NCI-H526 treated with DMSO at 0.1 percent for 48 hours (cell line): ENCODE measurements at regions not wholly inside any gene's neighbourhood (a gene's known extent, or its start where the extent isn't known, plus 50 kb on each side); places are given as distances from the start of the nearest gene placed in this dataset.
A peak's percentile ranks its signal among the peaks of the same experiment; 100 is the strongest.

Source experiments
- DNase-seq: peaks from one replicate; lab custom pipeline; 2025; lab: John Stamatoyannopoulos, UW

- no peak for DNase-seq
Observed at GRCh38 chr2:12930391-12930790, 213.7 kb downstream of the TRIB2 start.

GRCh38 chr2:12931186-12931844 lies 214.6 kb downstream of the TRIB2 start:
- peak; percentile 27 for DNase-seq

- DNase-seq: no peak
Observed at GRCh38 chr2:12932192-12932591, 215.5 kb downstream of the TRIB2 start.

DNA sequence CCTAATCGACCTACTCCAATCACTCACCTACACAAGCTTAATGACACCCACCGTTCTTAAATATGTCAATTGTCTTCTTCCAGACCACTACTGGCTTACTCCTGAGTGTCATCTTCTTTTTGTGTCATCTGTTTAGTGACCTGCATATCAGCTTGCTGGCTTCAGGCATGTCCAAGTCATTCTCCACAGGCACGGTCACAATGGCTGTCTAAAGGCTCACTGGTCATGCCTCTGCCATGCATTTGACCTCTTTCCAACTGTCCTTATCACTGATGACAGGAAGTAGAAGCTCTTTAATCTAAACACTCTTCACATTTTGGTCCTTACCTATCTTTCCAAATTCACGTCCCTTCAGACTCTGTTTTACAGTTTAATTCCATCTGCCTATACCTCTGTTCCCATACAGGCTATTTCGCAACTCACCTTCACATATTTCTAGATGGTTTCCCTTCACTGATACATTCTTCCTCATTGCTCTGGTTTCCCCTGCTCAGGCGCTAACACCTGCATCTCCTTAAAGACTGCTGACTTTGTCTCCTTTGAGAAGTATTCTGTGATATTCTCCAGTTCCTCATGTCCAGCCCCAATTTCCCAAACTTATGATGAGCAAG lies 217.5 kb downstream of the TRIB2 start:
- no peak for DNase-seq

- no peak for DNase-seq
Observed at GRCh38 chr2:12935222-12935621, 218.5 kb downstream of the TRIB2 start.

GRCh38 chr2:12935796-12936195 lies 219.1 kb downstream of the TRIB2 start:
- DNase-seq: no peak

GRCh38 chr2:12941203-12941602 lies 224.5 kb downstream of the TRIB2 start:
- no peak for DNase-seq

DNA sequence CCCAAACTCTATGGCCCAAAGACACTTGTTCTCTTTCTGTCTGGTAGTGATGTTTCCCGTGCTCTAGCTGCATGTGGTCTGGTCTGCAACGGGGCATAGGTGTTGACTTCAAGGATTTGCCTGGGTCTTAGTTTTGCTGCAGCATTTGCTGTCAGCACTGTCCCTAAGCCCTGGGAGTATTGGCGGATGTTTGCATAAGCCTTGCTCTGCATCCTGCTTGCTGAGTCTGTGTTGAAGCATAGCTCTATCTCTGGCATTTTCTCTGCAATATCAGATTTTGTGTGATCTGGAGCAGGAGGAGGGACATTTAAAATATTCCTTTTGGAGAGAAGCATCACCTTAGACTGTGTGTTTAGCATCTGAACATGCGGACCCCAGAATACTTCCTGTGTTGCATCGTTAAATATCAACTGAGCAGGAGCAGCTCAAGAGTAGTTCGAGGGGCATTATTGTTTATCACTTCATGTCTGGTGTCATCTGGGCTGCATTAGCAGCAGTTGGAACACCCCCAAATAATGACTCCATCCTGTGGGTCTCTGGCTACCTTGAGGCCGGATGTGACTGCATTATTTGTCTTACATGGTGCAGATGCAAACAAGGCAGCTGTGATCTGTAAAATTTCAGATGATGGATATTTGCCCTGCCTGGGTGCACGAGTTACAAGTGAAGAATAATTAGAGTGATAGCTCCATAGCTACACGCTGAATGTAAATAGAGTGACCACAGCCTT lies 231.7 kb downstream of the TRIB2 start:
- no peak for DNase-seq

- no peak for DNase-seq
Observed at GRCh38 chr2:12948961-12949353, 232.2 kb downstream of the TRIB2 start.

- DNase-seq: no peak
Observed at GRCh38 chr2:12949406-12949805, 232.7 kb downstream of the TRIB2 start.

- no peak for DNase-seq
Observed at GRCh38 chr2:12950174-12950573, 233.4 kb downstream of the TRIB2 start.

DNA sequence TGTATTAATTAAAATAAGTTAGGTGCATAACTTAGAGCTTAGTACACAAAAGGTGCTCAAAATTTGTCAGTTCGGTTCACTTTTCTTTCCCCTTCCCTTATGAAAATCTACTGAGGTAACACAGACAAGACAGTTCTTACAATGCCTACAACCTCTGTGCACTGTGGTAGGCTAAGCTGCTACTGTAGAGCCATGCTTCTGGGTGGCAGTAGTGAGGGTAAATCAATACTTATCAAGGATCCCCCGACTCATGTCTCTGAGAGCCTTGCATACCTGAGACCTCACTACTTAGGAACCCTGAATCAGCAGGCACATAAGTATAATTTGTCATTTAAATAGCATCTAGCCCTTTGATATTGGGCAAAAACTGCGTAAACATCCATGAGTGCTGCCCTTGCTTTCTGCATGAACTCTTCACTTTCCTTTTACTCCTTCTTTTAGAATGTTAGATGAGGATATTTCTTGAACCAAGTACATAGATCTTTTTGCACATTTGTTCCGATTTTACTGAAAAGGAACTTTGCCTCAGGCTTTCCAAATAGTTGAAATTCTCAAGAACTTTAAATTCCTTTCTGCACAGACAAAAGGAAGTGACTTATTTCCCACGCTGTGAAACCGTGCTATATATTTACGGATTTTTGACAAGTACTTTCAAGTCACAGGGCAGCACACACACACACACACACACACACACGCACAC lies 234.4 kb downstream of the TRIB2 start:
- no peak for DNase-seq

DNA sequence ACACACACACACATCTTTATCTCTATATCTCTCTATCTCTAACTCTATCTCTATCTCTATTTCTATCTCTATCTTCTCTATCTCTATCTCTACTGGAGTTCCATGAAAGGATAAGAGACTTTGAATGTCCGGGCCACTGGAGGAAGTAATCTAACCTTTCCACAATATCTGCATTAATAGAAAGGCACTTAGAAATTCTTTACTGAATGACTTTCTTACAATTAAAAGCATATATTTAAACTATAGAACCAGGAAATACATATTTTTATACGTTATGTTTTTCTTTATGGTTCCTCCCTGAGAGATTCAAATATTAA lies 234.9 kb downstream of the TRIB2 start:
- DNase-seq: no peak

- no peak for DNase-seq
Observed at GRCh38 chr2:12953596-12953995, 236.9 kb downstream of the TRIB2 start.

DNA sequence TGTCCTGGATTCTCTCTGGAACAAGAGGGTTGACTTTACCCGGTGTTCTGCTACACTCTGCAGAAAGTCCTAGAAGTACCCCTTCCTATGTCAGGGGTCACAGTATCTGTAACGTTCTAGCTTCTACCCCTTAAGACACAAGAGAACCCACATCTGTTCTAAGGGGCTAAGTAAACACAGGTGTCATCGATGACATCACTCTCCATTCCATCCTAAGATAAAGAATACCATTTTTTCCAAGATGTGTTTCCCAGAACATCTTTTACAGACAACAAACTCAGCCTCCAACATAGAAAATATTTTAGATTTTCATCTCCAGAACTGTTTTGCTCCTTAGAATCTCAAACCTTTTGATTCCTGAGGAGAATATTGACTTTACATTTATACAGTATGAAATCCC lies 239.1 kb downstream of the TRIB2 start:
- DNase-seq: no peak

DNA sequence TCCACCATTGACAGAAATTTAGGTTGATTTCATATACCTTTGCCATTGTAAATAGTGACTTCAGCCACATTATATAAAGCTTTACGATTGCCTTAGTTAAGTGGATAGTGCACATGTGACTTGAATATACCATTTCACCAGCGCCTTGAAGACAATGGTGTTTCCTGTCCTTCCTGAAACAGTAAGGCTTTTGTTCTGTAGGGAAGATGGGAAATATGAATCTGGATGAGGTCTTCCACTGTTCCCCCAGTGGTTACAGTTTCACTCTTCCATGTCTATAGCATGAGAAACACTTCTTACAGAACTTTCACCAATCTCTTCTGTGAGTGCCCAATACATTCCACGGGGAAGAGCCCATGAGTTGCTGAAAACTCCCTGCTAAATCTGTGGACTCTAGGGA lies 240.5 kb downstream of the TRIB2 start:
- no peak for DNase-seq

DNA sequence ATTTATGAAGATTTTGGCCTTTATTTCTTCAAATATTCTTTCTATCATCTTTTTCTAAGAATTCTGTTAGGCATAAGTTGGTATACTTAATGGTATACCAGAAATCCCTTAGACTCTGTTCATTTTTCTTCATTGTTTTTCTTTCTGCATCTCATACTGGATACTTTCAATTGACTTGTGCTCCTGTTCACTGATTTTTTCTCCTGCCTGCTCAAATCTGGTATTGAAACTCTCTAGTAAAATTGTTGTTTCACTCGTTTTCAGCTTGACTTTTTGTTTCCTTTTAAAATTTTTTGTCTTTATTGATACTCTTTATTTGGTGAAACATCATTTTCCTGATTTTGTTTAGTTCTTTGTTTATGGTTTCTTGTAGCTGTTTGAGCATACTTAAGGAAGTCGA lies 243.2 kb downstream of the TRIB2 start:
- no peak for DNase-seq

DNA sequence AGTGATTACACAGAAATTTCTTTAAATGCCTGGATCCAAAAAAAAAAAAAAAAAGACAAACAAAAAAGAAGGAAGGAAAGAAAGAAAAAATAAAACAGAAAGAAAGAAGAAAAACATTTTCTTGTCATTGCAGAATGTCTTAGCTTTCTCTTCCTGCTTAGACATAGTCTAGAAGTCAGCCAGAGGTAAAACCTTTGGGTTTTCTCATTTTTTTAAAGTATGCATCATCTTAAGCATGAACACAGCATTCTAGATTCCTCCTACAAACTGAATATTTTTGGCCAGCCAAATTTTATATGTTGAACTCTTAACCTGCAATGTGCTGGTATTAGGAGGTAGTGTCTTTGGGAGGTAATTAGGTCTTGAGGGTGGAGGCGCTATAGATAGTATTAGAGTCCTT lies 243.9 kb downstream of the TRIB2 start:
- no peak for DNase-seq

DNA sequence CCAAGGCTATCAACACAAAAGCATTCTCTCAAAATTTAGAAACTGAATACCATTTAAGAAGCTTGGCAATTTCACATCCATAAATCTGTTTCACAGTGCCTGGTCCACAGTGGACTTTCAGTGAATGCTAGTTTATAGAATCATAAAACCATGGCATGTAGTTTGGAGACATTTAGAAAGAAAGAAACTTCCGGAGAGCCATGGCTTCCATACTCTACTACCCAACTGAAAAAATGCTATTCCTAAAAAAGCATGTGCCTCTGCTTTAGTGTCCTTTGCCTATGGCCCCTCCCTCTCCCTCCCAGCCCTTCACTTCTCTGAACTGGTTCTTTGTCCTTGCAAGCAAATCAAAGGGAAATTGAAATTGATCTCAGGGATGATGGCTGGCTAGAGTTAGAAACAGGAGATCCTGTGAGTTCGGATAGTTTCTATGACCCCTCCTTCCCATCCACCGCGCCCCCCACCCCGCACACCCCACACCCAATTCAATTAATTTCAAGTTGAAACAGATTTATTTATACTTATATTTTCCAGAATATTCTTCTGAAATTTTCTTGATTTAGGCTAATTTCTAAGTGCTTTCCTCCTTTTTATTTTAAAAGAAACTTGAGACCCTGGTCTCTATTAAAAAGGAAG lies 248.3 kb downstream of the TRIB2 start:
- DNase-seq: no peak

DNA sequence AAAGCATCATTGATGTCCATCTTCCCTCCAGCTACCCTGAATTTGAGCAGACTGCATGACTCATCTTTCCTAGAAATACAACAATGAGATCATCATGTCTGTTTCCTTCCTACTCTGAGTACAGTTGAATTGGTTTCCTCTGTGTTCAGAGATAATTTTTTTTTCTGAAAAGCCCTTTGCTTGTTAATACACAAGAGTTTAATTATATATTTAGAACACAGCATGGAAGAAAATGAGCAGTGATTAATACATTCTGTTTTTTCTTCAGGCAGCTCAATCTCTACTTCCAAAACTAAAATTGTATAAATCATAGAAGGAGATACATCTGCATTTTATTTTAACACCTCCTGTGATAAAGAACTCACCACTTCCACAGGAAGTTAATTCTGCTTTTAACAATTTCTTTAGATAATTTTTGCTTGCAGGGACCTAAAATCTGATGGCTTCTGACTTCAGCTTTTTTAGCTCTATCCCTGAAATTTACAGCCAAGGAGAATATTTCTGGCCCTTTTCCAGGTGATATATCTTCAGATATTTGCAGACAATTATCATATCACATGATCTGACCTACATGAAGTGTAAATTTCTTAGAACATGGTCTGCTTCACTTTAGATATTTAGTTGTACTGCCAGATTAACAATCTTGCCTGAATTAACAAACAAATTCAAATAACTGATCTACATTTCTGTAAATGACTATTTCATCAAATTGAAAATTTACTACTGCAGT lies 249.0 kb downstream of the TRIB2 start:
- DNase-seq: no peak

- no peak for DNase-seq
Observed at GRCh38 chr2:12967804-12968203, 251.1 kb downstream of the TRIB2 start.

DNA sequence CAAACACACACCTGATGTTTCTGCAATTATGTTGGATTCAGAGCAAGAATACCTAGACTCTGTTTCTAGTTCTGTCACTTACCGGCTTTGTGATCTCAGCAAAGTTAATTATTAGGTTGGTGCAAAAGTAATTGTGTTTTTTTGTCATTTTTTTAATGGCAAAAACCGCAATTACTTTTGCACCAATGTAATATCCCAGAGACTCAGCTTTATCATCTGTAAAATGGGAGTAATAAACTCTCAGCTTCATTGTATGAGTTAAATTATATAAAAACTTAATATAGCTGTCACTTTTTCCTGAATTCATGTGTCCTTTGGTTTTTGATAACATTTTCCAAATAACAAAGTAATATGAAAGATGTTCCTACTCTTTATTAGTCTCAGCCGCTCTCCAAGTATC lies 251.7 kb downstream of the TRIB2 start:
- DNase-seq: no peak
